C4-2B (cell line): ENCODE measurements at regions not wholly inside any gene's neighbourhood (a gene's known extent, or its start where the extent isn't known, plus 50 kb on each side); places are given as distances from the start of the nearest gene placed in this dataset.

Experiments used
- CTCF ChIP-seq: fragments of 450-650 bp; conservative IDR thresholded peaks from 2 replicates; pipeline ENCODE4 v1.5.1; 2017; ENCODE audit warnings: mild to moderate bottlenecking
- ZFX ChIP-seq: fragments of 450-650 bp; IDR thresholded peaks from 2 replicates; pipeline ENCODE4 v1.6.1; 2017

DNA sequence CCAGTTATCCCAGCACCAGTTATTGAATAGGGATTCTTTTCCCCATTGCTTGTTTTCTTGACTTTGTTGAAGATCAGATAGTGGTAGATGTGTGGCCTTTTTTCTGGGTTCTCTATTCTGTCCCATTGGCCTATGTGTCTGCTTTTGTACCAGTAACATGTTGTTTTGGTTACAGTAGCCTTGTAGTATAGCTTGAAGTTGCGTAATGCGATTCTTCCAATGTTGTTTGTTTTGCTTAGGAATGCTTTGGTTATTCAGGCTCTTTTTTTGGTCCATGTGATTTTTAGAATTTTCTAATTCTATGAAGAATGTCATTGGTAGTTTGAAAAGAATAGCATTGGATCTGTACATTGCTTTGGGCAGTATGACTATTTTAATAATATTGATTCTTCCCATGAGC, 94.3 kb upstream of the CHMP2B start:
- no peak for TF ChIP-seq CTCF
- TF ChIP-seq ZFX, result no peak
